Superior temporal gyrus (tissue), 1 donor: ENCODE measurements at regions not wholly inside any gene's neighbourhood (a gene's known extent, or its start where the extent isn't known, plus 50 kb on each side); places are given as distances from the start of the nearest gene placed in this dataset.

Experiments used
- DNase-seq: peaks from one replicate; pipeline ENCODE4 v3.0.0-alpha.2; 2016; ENCODE audit errors: extremely low spot score

DNA sequence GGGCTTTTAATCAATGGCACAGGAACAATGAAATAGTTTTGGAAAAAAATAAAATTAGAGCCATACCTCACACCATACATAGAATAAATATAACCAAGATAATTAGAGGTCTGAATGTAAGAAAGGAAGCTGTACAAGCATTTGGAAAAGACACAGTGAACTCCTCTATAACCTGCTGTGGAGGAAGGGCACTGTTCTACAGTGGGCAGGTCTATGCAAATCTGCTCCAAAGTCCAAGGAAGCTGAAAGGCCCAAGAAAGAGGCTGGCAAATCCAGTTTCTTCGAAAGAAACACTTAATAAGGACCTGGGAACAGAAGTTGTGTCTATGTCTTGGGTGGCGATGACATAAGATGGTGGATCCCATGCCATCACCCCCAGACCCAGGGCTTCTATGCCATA is 169.4 kb upstream of the RALGAPA2 start:
- DNase-seq: no peak

DNA sequence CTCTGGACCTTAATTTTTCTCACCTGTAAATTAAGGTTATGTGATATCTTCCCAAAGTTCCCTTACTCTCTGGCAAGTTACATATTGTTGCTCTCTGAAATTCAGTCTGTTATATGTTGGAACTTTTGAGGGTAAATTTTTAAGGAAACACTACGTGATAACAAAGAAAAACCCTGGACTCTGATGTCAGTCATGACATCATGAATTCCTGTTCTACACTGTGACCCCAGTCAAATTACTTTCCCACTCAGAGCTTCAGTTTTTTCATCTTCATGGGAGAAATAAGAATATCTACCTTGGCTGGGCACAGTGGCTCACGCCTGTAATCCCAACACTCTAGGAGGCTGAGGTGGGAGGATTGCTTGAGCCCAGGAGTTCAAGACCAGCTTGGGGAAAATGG is 164.6 kb upstream of the RALGAPA2 start:
- no peak for DNase-seq

DNA sequence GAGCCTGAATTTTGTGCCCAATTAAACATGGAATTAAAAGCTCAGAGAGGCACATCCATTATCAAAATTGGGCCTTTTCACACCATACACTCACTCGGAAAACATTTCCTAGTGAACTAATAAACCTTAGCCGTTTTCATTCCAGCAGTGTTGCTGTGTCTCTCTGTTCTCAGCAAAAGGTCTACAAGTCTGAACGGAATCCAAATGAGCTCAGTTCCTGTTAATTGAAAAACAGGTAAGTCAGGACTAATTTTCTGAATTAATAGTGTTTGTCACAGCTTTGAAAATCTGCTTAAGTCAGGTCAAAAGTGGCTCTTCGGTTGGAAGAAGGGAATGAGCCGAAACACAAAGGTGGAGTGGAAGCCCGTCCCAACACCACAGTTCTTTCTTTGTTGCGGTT is 163.3 kb upstream of the RALGAPA2 start:
- no peak for DNase-seq

DNA sequence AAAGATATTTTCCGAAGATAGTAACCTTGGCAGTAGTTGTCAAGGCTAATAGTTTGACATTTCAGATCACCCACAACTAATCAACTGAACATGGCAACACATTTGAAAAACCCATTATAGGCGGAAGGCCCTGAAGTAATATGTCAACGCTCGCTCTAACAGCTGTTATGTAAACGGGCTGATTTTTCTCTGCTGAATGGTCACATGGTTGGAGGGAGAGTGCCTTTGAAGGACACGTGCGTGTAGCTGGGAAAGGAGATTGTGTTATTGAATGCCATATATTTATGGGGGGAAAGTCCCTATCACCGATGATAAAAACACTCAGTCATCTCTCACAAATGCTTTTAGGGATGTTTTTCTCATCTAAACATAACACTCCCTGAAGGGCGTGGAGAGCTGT is 160.0 kb upstream of the RALGAPA2 start:
- no peak for DNase-seq

DNA sequence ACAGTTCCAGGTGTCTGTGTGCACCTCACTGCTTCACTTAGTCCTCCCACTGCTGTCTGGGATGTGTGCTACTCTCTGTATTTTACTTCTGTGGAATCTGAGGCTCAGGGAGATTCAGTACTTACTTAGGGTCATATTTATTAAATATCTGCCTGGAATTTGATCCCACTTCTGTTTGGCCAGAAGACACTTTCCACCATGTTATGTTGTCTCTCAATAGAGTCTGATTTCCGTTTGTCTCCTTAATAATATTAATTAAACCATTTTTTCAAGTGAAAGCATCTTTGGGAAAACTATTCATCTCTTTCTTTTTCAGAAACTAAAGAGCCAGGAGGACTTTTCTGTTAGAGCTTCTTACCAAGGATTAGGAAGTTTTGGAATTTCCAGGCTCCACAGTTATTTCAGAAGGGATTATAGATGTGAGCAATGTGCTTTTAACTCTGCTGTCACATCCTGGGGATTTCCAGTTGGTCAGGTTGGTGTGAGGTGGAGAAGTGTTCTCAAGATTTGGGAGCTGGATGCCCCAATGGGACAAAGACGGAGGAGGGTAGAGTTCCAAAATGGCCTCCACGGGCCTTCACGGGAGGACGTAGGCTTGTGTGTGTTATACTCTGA is 156.8 kb upstream of the RALGAPA2 start:
- DNase-seq: no peak

DNA sequence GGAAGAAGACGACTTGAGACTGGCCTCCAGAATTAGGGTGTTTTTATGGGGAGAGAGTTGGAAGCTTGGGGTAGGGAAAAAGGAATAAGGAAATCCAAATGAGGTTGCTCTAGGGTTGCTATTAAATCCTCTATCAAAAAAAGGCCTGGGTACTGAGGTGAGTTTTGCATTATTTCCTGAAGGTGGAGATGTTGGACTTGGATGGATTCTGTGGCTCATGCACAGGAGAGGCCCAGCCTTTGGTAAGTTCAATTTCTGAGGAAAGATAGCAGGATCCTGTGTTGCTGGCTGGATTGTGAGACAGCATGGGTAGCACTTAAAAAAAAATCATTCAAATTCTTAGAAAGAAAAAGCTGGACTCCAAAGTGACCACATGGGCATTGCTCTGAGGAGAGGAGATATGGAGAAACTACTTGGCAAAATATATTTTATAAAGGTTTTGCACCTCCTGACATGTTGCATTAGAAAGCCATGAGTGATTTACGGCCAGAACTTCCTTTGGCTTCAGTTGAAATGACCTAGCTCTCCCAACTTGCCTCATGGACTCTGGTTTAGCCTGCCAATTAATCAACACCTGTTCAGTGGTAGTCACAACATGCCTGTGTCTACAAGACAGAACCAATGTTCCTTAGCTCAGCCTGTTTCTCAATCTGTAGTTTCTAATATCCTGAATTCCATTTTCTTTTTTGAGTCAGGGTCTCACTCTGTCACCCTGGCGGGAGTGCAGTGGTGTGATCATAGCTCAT is 152.1 kb upstream of the RALGAPA2 start:
- peak; percentile 65 for DNase-seq

DNA sequence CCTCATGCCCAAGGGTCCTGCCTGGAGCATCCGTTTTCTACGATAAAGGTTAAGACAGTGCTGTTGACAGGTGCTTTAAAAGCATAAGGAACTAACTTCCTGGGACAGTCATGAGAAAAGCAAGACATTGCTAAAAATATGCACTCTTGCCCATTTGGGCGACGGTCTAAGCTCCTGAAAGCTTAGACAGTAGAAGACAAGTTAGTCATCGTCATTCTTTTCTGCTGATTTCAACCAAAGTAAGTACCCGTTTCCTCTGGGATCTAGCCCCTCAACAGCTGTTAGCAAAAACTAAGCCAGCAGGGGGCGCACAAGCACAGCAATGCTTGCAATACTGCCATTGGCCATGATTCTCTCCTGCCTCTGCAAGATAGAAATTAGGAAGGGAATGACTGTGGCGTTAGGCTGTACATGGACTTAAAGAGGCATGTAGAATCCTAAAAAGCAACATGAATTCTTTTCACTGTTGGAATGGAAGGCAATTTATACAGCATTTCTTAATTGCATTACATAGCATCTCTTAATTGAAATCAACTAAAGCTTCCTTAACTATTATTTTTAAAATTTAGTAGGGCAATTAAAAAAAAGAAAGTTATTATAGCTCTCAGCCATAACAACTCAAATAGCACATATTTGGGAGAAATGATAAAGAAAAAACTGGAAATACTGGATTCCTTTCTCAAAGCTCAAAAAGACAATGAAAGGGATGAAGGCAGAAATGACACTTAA is 147.8 kb upstream of the RALGAPA2 start:
- DNase-seq: peak; percentile 99

DNA sequence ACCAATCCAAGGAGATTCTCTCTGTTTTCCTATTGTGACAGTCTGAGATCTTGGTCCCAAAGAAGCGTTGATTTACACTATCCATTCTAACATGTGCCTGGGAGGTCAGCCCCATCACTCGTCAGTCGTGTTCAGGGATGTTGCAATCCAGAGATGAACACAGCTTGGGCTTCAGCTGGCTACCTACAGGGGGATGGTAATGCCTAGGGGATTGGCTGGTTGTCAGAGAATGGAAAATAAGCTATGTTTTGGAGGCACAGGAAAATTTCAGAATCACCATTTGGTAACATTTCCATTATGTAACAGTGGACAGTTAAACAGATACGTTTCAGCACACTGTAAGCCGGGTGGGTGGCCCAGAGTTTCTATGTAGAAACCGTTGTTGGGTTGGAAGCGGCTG is 147.1 kb upstream of the RALGAPA2 start:
- DNase-seq: no peak

DNA sequence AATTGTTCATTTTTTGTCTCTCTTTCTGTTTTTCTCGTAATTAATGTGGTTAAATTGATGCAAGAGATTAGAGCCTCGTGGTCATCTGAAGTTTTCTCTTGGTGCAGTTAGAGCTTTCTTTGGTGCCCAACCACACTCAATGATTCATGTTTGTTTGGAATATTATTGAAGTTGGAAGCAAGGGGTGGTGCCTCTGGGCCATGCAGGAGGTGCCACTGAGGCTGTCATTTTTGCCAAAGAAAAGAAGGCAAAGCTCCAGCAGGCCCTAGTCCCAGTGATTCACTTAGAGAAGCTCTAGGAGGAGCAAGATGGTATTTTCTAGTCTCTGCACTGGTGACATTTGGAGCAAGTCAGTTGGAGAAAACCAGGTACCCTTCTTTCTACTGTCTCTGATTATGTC is 144.5 kb upstream of the RALGAPA2 start:
- no peak for DNase-seq

DNA sequence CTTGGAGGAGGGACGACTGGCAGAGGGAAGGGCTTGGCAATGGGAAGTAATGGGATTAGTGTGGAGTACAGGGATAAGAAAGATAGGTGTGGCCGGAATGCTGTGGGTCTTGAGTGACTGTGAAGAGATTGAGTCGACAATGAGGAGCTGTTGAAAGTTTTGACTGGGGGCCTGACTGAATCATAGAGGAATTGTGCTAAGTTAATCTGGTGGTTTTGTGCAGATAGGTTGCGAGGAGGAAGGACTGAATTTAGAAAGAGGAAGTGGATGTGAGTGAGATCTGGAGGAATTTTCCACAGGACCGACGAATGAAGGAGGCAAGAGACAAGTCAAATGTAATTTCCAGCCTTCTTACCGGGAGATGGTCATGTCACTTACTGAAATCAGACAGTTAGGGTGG is 143.9 kb upstream of the RALGAPA2 start:
- DNase-seq: no peak

DNA sequence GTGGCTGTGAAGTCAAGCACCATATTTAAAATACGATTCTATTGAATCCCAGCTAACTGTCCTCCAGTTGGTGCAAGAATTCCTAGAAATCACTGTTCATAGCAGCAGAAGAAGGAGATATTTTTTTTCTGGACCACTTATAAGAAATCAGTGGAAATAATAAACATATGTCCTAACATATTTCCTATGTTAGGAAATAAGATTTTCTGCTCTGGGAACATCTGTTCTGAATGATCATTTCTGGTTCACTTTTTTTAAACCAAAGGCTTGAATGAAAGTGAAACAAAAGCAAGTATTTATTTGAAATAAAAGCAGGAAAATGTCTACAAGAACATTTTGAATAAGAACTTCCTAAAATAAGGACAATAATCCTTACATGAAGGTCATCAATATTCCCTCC is 138.9 kb upstream of the RALGAPA2 start:
- DNase-seq: no peak

DNA sequence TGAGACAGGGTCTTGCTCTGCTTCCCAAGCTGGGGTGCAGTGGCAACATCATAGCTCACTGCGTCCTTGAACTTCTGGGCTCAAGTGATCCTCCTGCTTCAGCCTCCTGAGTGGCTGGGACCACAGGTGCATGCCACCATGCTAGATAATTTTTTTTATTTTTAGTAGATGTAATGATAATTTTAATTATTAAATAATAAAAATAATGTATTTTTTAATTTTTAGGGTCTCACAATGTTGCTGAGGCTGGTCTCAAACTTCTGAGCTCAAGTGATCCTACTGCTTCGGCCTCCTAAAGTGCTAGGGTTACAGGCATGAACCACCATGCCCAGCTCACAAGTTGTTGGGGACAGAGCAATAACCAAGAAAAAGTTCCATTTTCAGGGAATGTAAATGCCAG is 138.0 kb upstream of the RALGAPA2 start:
- no peak for DNase-seq

DNA sequence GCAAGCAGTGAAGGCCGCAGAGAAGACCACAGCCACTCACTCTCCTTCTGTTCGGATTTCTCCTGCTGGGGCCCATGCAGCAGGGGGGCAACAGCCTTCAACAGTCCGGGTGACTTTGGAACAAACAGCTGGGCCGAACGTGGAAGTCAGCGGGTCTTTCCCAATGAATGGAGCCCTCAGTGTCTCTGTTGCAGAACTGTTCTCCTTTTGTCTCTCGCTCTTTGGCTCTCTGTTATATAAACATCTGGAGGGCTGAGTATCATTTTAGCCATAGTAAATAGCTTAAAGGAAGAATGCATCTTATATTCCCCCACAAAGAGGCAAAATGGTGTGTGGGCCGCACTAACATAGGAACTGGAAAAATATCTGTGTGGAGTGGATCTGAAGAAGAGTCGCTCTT is 136.7 kb upstream of the RALGAPA2 start:
- peak; percentile 94 for DNase-seq

DNA sequence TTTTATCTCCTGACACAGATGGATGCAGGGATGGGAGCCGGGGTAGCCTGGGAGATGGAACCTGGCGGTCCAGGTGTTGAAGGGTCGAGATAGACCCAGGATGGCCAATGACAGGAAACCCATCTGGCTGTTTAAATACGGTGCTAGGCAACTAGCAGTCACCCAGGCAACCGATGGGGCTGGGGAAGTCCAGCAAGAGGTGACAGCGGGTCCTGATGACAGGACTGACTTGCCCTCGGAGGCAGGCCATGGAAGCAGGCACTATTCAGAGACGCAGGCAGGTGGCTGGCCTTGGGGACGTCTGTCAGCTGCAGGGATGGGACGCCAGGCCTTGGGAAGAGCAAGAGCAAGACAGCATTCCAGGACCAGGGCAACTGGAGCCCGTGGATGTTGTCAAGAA is 135.4 kb upstream of the RALGAPA2 start:
- no peak for DNase-seq

DNA sequence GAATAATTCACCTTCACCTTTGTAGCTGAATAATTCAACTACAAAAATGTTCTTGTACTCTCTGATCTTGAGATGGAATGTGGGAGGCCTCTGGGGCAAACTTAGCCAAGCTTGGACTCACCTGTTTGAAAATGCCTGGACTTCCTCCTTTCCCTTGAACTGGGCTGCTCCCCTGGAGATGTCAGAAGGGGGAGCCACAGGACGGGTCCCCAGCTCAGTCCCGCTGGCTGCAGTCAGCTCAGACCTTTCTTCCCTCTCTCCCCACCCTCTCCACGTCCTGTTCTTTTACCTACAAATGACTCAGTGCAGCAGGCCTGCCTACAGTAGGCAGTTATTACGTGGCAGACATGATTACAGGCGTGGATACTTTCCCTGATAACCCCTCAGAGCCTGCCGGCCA is 131.5 kb upstream of the RALGAPA2 start:
- DNase-seq: no peak

DNA sequence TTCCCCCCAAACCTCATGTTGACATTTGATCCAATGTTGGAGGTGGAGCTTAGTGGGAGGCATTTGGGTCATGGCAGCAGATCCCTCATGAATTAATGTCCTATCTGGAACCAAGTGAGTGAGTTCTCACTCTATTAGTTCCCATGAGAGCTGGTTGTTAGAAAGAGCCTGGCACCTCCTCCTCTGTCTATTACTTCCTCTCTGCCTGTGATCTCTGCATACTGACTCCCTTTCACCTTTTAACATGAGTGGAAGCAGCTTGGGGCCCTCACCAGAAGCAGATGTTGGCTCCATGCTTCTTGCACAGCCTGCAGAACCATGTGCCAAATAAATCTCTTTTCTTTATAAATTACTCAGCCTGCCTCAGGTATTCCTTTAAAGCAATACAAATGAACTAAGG is 127.3 kb upstream of the RALGAPA2 start:
- no peak for DNase-seq

DNA sequence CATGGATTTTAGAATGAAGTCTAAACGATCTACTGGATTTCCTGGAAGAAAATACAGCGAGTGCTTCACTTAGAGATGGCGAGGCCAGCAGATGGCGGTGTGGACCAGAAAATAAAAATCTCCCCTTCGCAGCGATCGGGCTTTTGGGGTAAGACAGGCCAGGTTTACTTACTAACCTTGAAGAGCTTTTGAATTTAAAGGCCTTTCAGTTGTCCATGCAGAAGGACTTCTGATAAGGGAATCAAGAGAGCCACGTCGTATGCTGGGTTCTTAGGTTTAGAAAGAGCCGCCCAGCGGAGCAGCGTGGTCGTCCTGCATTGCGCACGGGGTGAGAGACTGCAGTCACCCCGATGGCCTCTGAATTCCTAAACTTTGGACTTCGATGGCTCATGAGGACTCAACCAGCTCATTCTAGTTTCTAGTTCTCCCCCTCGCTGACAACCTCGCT is 125.2 kb upstream of the RALGAPA2 start:
- peak; percentile 95 for DNase-seq

DNA sequence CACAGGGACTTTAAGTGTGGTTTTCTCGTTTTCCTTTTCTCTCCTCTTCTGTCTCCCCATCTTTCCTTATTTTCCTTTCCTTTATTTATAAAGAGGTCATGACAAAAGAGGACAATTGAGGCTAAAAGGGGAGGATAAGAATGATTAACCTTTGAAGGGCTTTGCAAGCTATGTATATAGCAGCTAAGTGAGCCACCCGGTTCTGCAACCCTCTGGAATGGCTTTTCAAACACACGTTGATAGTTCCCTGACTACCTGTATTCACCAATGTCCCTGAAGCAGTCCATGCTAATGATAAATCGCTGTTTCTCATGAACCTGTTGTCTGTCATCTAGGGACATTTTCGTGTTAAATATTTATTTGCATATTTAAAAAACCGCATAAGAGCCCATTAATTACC is 124.4 kb upstream of the RALGAPA2 start:
- DNase-seq: no peak

DNA sequence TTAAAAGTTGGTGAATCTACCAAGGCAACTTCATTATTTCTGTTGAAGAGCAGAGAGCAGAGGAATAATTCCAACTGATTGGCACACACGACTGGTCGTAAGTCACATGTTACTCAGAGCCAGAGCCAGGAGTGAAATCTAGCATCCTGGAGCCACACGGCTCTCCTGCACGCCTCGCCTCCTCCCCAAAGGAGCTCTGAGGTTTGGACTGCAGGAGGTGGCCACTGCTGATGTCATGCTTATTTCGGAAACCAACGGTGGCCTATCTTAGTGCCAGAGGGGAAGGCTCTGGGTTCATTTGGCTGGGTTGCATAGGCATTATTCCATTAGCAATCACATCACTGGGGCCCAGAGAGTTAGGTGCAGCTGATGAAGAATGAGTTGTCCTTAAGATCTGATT is 123.5 kb upstream of the RALGAPA2 start:
- DNase-seq: no peak

DNA sequence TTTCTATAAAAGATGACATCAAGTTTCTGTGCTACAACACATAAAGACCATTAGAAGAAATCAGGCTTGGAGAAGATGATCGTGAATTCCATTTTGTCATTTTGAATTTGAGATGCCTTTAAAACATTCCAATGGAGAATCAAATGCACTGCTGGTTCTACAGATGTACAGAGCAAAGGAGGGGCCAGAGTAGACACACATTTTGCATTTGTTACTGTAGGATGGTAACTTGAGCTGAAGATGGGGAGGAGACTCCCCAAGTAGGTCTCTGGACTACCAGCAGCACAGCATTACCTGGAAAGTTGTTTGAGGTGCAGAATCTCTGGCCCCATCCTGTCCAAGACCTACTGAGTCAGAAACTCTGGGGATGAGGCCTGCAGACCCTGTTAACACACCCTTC is 121.6 kb upstream of the RALGAPA2 start:
- DNase-seq: no peak

DNA sequence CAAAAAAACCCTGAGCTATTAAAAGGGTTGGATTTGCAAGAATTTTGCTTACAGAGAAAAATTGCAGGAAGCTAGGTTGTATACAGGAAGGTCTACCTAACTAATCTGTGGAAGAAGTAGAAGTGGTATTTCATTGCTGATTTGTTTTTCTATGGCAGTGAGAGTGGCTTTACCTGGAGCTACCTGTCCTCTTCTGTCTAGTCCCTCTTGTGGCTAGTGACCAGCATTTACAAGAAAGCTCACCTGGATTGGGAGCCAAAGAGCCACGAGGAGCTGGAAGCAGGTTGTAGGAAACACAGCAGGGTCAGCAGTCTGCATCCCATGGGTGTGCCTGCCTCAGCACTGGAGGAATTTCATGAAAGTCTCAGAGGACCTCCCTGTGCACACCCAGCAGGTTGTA is 120.3 kb upstream of the RALGAPA2 start:
- DNase-seq: no peak

DNA sequence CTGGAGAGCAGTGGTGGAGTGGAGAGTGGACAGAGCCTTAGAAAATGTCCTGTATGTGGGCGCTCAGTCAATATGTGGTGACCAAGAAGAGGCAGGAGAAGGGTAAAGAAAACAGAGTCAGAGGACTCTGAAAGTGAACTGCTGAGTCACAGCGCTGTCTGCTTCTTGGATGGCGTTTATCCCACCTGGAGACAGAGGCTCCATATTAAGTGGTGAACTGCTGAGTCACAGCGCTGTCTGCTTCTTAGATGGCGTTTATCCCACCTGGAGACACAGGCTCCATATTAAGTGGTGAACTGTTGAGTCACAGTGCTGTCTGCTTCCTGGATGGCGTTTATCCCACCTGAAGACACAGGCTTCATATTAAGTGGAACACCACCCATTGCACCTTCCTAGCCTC is 119.3 kb upstream of the RALGAPA2 start:
- DNase-seq: no peak

DNA sequence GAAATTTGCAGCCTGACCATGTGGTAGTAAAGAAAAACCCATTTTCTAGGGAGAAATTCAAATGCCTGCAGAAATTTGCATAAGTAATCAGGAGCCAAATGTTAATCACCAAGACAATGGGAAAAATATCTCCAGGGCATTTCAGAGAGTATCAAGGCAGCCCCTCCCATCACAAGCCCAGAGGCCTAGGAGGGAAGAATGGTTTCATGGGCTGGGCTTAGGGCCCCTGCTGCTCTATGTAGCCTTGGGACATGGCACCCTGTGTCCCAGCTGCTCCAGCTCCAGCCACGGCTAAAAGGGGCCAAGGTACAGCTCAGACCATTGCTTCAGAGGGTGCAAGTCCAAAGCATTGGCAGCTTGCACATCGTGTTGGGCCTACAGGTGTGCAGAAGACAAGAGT is 117.2 kb upstream of the RALGAPA2 start:
- DNase-seq: no peak
